WTC11 (cell line): ENCODE measurements at regions not wholly inside any gene's neighbourhood (a gene's known extent, or its start where the extent isn't known, plus 50 kb on each side); places are given as distances from the start of the nearest gene placed in this dataset.

ENCODE experiments used
- GABPB1 ChIP-seq: sonication (generic); formaldehyde crosslinking; IDR thresholded peaks from 2 replicates; pipeline ENCODE4 v1.8.1; 2023; ENCODE audit warnings: mild to moderate bottlenecking, missing genetic modification reagents
- JUN ChIP-seq: sonication (generic); formaldehyde crosslinking; IDR thresholded peaks from 2 replicates; pipeline ENCODE4 v1.8.0; 2023; ENCODE audit warnings: mild to moderate bottlenecking, missing genetic modification reagents
- NFE2L1 ChIP-seq: sonication (generic); formaldehyde crosslinking; IDR thresholded peaks from 2 replicates; pipeline ENCODE4 v1.8.1; 2023; ENCODE audit warnings: missing genetic modification reagents
- RELA ChIP-seq: sonication (generic); formaldehyde crosslinking; IDR thresholded peaks from 2 replicates; pipeline ENCODE4 v1.8.1; 2022; ENCODE audit warnings: missing genetic modification reagents, mild to moderate bottlenecking, borderline replicate concordance
- TF ChIP-seq, protein P1 (sequence below): sonication (generic); formaldehyde crosslinking; IDR thresholded peaks from 2 replicates; pipeline ENCODE4 v1.8.1; 2023; ENCODE audit warnings: mild to moderate bottlenecking, missing genetic modification reagents, moderate library complexity
- TF ChIP-seq, protein P2 (sequence below): sonication (generic); formaldehyde crosslinking; IDR thresholded peaks from 2 replicates; pipeline ENCODE4 v1.8.0; 2022; ENCODE audit warnings: mild to moderate bottlenecking, missing genetic modification reagents
- TF ChIP-seq, protein P3 (sequence below): fragments of 200-600 bp; IDR thresholded peaks from 2 replicates; pipeline ENCODE4 v1.8.0; 2022; ENCODE audit warnings: antibody characterized with exemption

DNA sequence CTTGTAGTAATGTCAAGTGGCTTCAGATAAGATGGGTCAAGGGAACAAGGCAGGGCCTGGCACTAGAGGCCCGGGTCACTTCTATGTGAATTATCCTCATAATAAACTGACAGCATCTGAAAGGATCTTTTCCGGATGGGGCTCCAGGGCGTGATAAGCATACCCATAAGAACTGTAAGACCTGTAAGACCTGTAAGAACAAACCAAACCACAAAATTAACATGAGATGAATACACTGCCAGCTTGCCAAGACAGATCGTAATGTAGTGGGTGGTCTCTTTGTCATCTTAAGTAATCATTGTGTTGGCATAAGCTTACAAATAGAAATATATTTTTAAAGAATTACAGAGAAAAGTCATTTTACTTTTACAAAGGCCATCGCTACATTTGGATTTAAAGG lies 334.9 kb downstream of the RFPL4B start:
- TF ChIP-seq JUN (CRISPR knock-in tag) (no peak), NFE2L1 (CRISPR knock-in tag) (no peak), GABPB1 (CRISPR knock-in tag) (no peak), RELA (CRISPR knock-in tag) (no peak)
- TF ChIP-seq, protein P1, sequence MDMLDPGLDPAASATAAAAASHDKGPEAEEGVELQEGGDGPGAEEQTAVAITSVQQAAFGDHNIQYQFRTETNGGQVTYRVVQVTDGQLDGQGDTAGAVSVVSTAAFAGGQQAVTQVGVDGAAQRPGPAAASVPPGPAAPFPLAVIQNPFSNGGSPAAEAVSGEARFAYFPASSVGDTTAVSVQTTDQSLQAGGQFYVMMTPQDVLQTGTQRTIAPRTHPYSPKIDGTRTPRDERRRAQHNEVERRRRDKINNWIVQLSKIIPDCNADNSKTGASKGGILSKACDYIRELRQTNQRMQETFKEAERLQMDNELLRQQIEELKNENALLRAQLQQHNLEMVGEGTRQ (CRISPR knock-in tag) = no peak
- TF ChIP-seq, protein P2, sequence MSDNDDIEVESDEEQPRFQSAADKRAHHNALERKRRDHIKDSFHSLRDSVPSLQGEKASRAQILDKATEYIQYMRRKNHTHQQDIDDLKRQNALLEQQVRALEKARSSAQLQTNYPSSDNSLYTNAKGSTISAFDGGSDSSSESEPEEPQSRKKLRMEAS (CRISPR knock-in tag) = no peak
- TF ChIP-seq, protein P3, sequence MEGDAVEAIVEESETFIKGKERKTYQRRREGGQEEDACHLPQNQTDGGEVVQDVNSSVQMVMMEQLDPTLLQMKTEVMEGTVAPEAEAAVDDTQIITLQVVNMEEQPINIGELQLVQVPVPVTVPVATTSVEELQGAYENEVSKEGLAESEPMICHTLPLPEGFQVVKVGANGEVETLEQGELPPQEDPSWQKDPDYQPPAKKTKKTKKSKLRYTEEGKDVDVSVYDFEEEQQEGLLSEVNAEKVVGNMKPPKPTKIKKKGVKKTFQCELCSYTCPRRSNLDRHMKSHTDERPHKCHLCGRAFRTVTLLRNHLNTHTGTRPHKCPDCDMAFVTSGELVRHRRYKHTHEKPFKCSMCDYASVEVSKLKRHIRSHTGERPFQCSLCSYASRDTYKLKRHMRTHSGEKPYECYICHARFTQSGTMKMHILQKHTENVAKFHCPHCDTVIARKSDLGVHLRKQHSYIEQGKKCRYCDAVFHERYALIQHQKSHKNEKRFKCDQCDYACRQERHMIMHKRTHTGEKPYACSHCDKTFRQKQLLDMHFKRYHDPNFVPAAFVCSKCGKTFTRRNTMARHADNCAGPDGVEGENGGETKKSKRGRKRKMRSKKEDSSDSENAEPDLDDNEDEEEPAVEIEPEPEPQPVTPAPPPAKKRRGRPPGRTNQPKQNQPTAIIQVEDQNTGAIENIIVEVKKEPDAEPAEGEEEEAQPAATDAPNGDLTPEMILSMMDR = no peak
